K562 (cell line): ENCODE measurements at regions not wholly inside any gene's neighbourhood (a gene's known extent, or its start where the extent isn't known, plus 50 kb on each side); places are given as distances from the start of the nearest gene placed in this dataset.

Experiments
- ATAC-seq: fragments of 200-7000 bp; cut with Tn5 transposase; 3 replicates; pipeline ENCODE4 v1.9.1; 2020; ENCODE audit warnings: moderate library complexity
- BruUV-seq: library from RNA; stranded (reverse); fragments of 400-500 nt; replicated peaks from 2 replicates; lab custom pipeline; 2021; lab: Mats Ljungman, UMichigan
- CTCF ChIA-PET: fragments of 300-600 bp; formaldehyde crosslinking; extraction: SDS; loops from one replicate; lab custom pipeline; 2021; ENCODE audit warnings: low intra/inter-chr PET ratio; lab: Yijun Ruan, JAX
- POLR2A ChIA-PET: fragments of 300-600, 350-650 bp; sonication (Branson Sonifier 250); formaldehyde crosslinking; extraction: SDS; loops from one replicate; lab custom pipeline; 2021; ENCODE audit warnings: antibody characterized with exemption, inconsistent platforms; lab: Yijun Ruan, JAX
- DNase-seq, 4 experiments: peaks; one replicate each; pipeline versions ENCODE4 v3.0.0 to v3.0.0-alpha.2; 2011 to 2018; ENCODE audit warnings: low spot score in 3 of 4, mixed read lengths in 3 of 4; ENCODE audit errors: extremely low read depth in 1 of 4
- FAIRE-seq: peaks from 2 replicates; lab custom pipeline; 2011; peaks lifted over from hg19 to GRCh38; lab: Jason Lieb, UNC
- H2AFZ ChIP-seq: 2 replicates; pipeline ENCODE4 v1.6.0; 2011; ENCODE audit warnings: low read depth, low read length, control low read depth, inconsistent platforms
- H3K27ac ChIP-seq: fragments of 200-600 bp; 3 replicates; pipeline ENCODE4 v1.8.0; 2011; ENCODE audit warnings: low read depth, mild to moderate bottlenecking, control low read depth, inconsistent platforms, low read length, moderate library complexity, mixed read lengths; ENCODE audit errors: extremely low read depth
- H3K27me3 ChIP-seq, 2 experiments: fragments of 300-600 bp in 1 of 2; 2 replicates in 1 of 2; 3 replicates in 1 of 2; pipeline versions ENCODE4 v1.6.0 to v1.8.0; 2011; ENCODE audit warnings: inconsistent platforms in 2 of 2, low read length in 2 of 2, mild to moderate bottlenecking in 1 of 2, mixed read lengths in 1 of 2, moderate library complexity in 1 of 2; ENCODE audit not compliant: control insufficient read depth in 2 of 2, insufficient read depth in 2 of 2
- H3K36me3 ChIP-seq: fragments of 300-600 bp; 3 replicates; pipeline ENCODE4 v1.8.0; 2011; ENCODE audit warnings: mild to moderate bottlenecking, low read length, inconsistent platforms; ENCODE audit not compliant: control insufficient read depth, insufficient read depth
- H3K4me1 ChIP-seq, 2 experiments: fragments of 200-600 bp in 1 of 2; replicated peaks in 1 of 2; 2 replicates in 1 of 2; 3 replicates in 1 of 2; pipeline versions ENCODE4 v1.5.1 to v1.8.0; 2011; ENCODE audit warnings: inconsistent platforms in 2 of 2, low read length in 2 of 2, mild to moderate bottlenecking in 1 of 2, mixed read lengths in 1 of 2, moderate library complexity in 1 of 2; ENCODE audit not compliant: control insufficient read depth in 2 of 2, insufficient read depth in 2 of 2
- H3K4me2 ChIP-seq: 2 replicates; pipeline ENCODE4 v1.6.1; 2011; ENCODE audit warnings: low read length, control low read depth, inconsistent platforms, mixed read lengths; ENCODE audit not compliant: insufficient read depth
- H3K4me3 ChIP-seq: fragments of 200-600 bp; sonication (generic), shearing (Covaris generic); 2 replicates; pipeline ENCODE4 v1.5.1; 2016; ENCODE audit warnings: control low read depth, inconsistent platforms
- H3K79me2 ChIP-seq: fragments of 200-600 bp; 3 replicates; pipeline ENCODE4 v1.8.0; 2011; ENCODE audit warnings: low read length, inconsistent platforms; ENCODE audit not compliant: control insufficient read depth, insufficient read depth
- H3K9ac ChIP-seq, 2 experiments: 2 replicates each; pipeline versions ENCODE4 v1.6.0 to v1.6.1; 2011; ENCODE audit warnings: low read depth in 2 of 2, low read length in 2 of 2, control low read depth in 1 of 2, inconsistent platforms in 1 of 2, mild to moderate bottlenecking in 1 of 2, mixed read lengths in 1 of 2; ENCODE audit not compliant: insufficient read depth in 1 of 2
- H3K9me1 ChIP-seq: one replicate; pipeline ENCODE4 v1.6.0; 2011; ENCODE audit warnings: inconsistent platforms, mild to moderate bottlenecking, low read length, moderate library complexity; ENCODE audit not compliant: control insufficient read depth, insufficient read depth
- H3K9me3 ChIP-seq: replicated peaks from 2 replicates; pipeline ENCODE4 v1.5.1; 2011; ENCODE audit warnings: low read depth, low read length, inconsistent platforms; ENCODE audit not compliant: control insufficient read depth, insufficient read depth
- H4K20me1 ChIP-seq: replicated peaks from 2 replicates; pipeline ENCODE4 v1.6.1; 2011; ENCODE audit warnings: low read length, inconsistent platforms, mixed read lengths; ENCODE audit not compliant: control insufficient read depth, insufficient read depth
- ATF7 ChIP-seq: fragments of 450-650 bp; IDR thresholded peaks from 2 replicates; pipeline ENCODE4 v1.7.1; 2014; ENCODE audit warnings: mild to moderate bottlenecking, moderate library complexity
- BCOR ChIP-seq: fragments of 450-650 bp; IDR thresholded peaks from 2 replicates; pipeline ENCODE4 v1.6.1; 2016
- CGGBP1 ChIP-seq: fragments of 250-450 bp; sonication (Bioruptor Pico); IDR thresholded peaks from 2 replicates; pipeline ENCODE4 v1.9.0; 2021; ENCODE audit warnings: mild to moderate bottlenecking
- COPS2 ChIP-seq: fragments of 450-650 bp; conservative IDR thresholded peaks from 2 replicates; pipeline ENCODE4 v1.6.1; 2016; ENCODE audit warnings: mild to moderate bottlenecking, moderate library complexity
- GTF2F1 ChIP-seq: IDR thresholded peaks from 2 replicates; pipeline ENCODE4 v1.6.1; 2011; ENCODE audit warnings: low read depth, low read length, improper control_type of control experiment
- HES1 ChIP-seq: fragments of 450-650 bp; IDR thresholded peaks from 2 replicates; pipeline ENCODE4 v1.6.1; 2016; ENCODE audit warnings: low read depth, mild to moderate bottlenecking, moderate library complexity
- NFE2L1 ChIP-seq: fragments of 450-650 bp; IDR thresholded peaks from 2 replicates; pipeline ENCODE4 v1.6.1; 2016; ENCODE audit warnings: missing genetic modification characterization, low read depth, mild to moderate bottlenecking, missing compliant biosample characterization, moderate library complexity, borderline replicate concordance
- NR2C2 ChIP-seq, 2 experiments: fragments of 200-800 bp in 1 of 2; sonication (Bioruptor generic) in 1 of 2; sonication (generic) in 1 of 2; formaldehyde crosslinking in 1 of 2; IDR thresholded peaks; 2 replicates each; pipeline versions ENCODE4 v1.6.1 to v1.8.0; 2016 to 2022; ENCODE audit warnings: mild to moderate bottlenecking in 1 of 2, missing compliant biosample characterization in 1 of 2, missing genetic modification characterization in 1 of 2, missing genetic modification reagents in 1 of 2
- NUFIP1 ChIP-seq: fragments of 450-650 bp; IDR thresholded peaks from 2 replicates; pipeline ENCODE4 v1.6.1; 2018; ENCODE audit not compliant: partially characterized antibody
- SAFB ChIP-seq: fragments of 200-400 bp; formaldehyde crosslinking; IDR thresholded peaks from 2 replicates; pipeline ENCODE4 v1.6.1; 2017; ENCODE audit warnings: low read depth, low read length, borderline replicate concordance
- TCF7L2 ChIP-seq: fragments of 150-350 bp; IDR thresholded peaks from 2 replicates; pipeline ENCODE4 v1.6.1; 2016; ENCODE audit warnings: low read depth, mild to moderate bottlenecking, low read length, moderate library complexity
- ZNF239 ChIP-seq: fragments of 250-450 bp; sonication (Bioruptor Pico); IDR thresholded peaks from 2 replicates; pipeline ENCODE4 v1.4.0; 2020; ENCODE audit warnings: mild to moderate bottlenecking
- WGBS: fragments of 100-300 bp; shearing (Covaris generic); methylation state at CpG from one replicate; pipeline ENCODE4 v1.1.6; 2016; ENCODE audit warnings: low coverage, mixed read lengths; ENCODE audit not compliant: insufficient coverage; ENCODE audit errors: missing lambda C conversion rate; 5-methylcytosine and 5-hydroxymethylcytosine counted together
- in situ Hi-C: fragments of 300-500 bp; cut with MboI; formaldehyde crosslinking; loops from 4 replicates; pipeline ENCODE4 v1.15.0; 2018; ENCODE audit warnings: inconsistent platforms, mixed read lengths
- intact Hi-C: fragments of 100-400 bp; cut with micrococcal nuclease; formaldehyde crosslinking; loops from 2 replicates; pipeline ENCODE4 v1.14.2; 2022
- TF ChIP-seq, protein P1 (sequence below): fragments of 450-650 bp; IDR thresholded peaks from 2 replicates; pipeline ENCODE4 v1.6.1; 2017; ENCODE audit warnings: mild to moderate bottlenecking, moderate library complexity

GRCh38 chr15:69793781-69794451 is 303.8 kb downstream of the TLE3 start (continued):
- TF ChIP-seq TCF7L2 (no peak), NFE2L1 (tag) (no peak)

DNA sequence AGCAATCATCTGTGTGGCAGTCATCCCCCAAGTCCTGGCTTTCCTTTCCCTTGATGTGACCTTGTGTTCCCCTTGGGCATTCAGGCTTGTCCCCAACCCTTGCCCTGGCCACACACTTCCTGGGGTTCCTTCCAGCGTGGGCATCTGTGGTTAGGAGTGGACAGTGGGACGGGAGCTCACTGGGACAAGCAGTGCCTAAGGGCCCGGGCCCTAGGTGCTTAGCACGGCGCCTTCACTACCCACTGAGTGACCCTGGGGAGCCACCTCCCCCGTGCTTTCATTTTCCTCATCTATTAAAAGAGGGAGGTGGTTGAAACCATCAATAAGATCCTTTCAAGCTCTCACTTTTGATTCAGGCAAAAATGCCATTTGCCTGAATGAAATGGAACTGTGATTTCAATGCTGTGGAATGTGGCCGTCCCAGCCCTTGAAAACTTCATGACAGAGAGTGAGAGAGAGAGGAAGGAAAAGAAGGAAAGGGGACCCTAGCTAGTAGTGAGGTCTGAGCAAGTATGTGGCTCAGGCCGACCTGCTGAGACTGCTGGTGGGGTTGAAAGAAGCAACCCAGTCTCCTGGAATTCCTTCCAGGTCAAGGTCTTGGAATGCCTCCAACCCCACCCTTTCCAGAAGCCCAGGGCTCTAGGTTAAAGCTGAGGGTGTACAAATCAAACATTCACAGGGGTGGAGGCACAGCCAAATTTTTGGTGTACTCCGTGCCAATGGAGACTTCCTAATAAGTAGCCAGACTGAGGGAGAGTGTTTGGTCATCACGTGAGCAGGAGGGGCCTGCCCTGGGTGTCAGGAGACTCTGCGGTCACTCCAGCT is 302.9 kb downstream of the TLE3 start:
- Histone ChIP-seq H3K9me3 (no peaks in the 10 kb centered on the region), H3K4me3 (no peak overlapping the region), H3K27me3 (peaks cover 2 to 23% of the 10 kb centered on the region in 2 experiments; a peak in 3 of 5 replicates), H3K9ac (no peak overlapping the region), H3K4me1 (no peaks in the 10 kb centered on the region), H3K4me2 (no peak overlapping the region), H3K79me2 (no peaks in the 10 kb centered on the region), H3K9me1 (no peaks in the 10 kb centered on the region), H3K27ac (no peak overlapping the region), H3K36me3 (no peaks in the 10 kb centered on the region), H2AFZ (no peak overlapping the region), H4K20me1 (no peaks in the 10 kb centered on the region)
- TF ChIP-seq ATF7: no peak
- TF ChIP-seq, protein P1, sequence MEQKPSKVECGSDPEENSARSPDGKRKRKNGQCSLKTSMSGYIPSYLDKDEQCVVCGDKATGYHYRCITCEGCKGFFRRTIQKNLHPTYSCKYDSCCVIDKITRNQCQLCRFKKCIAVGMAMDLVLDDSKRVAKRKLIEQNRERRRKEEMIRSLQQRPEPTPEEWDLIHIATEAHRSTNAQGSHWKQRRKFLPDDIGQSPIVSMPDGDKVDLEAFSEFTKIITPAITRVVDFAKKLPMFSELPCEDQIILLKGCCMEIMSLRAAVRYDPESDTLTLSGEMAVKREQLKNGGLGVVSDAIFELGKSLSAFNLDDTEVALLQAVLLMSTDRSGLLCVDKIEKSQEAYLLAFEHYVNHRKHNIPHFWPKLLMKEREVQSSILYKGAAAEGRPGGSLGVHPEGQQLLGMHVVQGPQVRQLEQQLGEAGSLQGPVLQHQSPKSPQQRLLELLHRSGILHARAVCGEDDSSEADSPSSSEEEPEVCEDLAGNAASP: no peak
- TF ChIP-seq NR2C2 (CRISPR knock-in tag; IDR thresholded peaks at IDR 0.05): no peak
- TF ChIP-seq NR2C2 (tag; IDR thresholded peaks at IDR 0.05): no peak
- no peak for TF ChIP-seq NUFIP1
- TF ChIP-seq COPS2: no peak
- no peak for TF ChIP-seq SAFB
- no peak for TF ChIP-seq ZNF239 (CRISPR knock-in tag)
- TF ChIP-seq CGGBP1 (CRISPR knock-in tag): no peak
- no peak for TF ChIP-seq BCOR
- no peak for TF ChIP-seq HES1
- TF ChIP-seq GTF2F1: no peak
- in situ Hi-C loops: no loop called here
- no peak for FAIRE-seq
- ChIA-PET POLR2A (interaction anchor here (0.8 kb wide), 1 partner anchor 15 kb away, joined by 3 read pairs; no protein-coding TSS in a partner anchor), CTCF (no interaction called here)
- WGBS: 3% methylated on average over 11 of the region's 11 CpGs
- no peak for ATAC-seq
- BruUV-seq: no TSS peak
- no peak for DNase-seq
- intact Hi-C loops: no loop called here
